ENCODE measurements at regions not wholly inside any gene's neighbourhood (a gene's known extent, or its start where the extent isn't known, plus 50 kb on each side); places are given as distances from the start of the nearest gene placed in this dataset.

DNA sequence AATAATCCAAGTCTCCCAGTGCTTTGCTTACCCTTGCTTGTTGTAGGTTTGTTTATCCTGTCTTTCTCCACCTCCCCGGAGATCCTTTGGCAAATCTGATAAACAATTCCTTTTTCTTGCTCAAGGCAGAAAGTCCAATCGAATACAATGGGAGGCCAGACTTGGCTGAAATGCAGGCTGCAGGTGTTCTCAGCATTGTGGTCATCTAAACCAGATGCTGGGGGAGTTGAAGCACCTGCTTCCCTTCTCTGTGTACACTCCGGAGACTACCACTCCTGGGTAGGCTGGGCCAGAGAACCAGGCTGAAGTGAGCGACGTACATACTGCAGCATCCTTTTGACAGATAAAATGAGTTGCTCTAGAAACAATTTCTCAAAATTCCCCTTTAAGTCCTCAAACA is 82.6 kb upstream of the PREP start:
- Histone ChIP-seq H3K36me3 (ENCODE audit: insufficient read depth, low read length) (no peaks in the 10 kb centered on the region), H3K4me1 (ENCODE audit: insufficient read depth, low read length, poor library complexity, severe bottlenecking) (peaks cover 5% of the 10 kb centered on the region), H2AFZ (ENCODE audit: low read length) (peak overlapping the region; percentile 33; the same call in 1 of the 2 replicates), H4K20me1 (ENCODE audit: insufficient read depth, low read length) (no peaks in the 10 kb centered on the region), H3K9me2 (ENCODE audit: insufficient read depth, low read length) (no peaks in the 10 kb centered on the region), H3K79me2 (ENCODE audit: insufficient read depth, low read depth, low read length) (no peaks in the 10 kb centered on the region), H3K9me3 (ENCODE audit: low read length) (no peaks in the 10 kb centered on the region), H3K27ac (ENCODE audit: low read depth, low read length, poor library complexity, severe bottlenecking) (no peak overlapping the region), H3K4me3 (ENCODE audit: low read depth, low read length, poor library complexity, severe bottlenecking) (no peak overlapping the region), H3K4me2 (ENCODE audit: low read length) (no peak overlapping the region; the same call in 1 of the 2 replicates)
- peak; percentile 70 for DNase-seq (ENCODE audit: low spot score)
- intact Hi-C loops (cut with micrococcal nuclease; ENCODE audit: unreplicated experiment) = loop anchor here (2.0 to 10.0 kb wide), 3 partner anchors 247 to 959 kb away; no protein-coding TSS in a partner anchor
- TF ChIP-seq, protein P1, sequence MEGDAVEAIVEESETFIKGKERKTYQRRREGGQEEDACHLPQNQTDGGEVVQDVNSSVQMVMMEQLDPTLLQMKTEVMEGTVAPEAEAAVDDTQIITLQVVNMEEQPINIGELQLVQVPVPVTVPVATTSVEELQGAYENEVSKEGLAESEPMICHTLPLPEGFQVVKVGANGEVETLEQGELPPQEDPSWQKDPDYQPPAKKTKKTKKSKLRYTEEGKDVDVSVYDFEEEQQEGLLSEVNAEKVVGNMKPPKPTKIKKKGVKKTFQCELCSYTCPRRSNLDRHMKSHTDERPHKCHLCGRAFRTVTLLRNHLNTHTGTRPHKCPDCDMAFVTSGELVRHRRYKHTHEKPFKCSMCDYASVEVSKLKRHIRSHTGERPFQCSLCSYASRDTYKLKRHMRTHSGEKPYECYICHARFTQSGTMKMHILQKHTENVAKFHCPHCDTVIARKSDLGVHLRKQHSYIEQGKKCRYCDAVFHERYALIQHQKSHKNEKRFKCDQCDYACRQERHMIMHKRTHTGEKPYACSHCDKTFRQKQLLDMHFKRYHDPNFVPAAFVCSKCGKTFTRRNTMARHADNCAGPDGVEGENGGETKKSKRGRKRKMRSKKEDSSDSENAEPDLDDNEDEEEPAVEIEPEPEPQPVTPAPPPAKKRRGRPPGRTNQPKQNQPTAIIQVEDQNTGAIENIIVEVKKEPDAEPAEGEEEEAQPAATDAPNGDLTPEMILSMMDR (conservative IDR thresholded peaks at IDR 0.05; ENCODE audit: low read length) = no peak
- TF ChIP-seq EZH2phosphoT487 (IDR thresholded peaks at IDR 0.05; ENCODE audit: borderline replicate concordance, low read depth, low read length) = no peak
- POLR2A ChIA-PET = no interaction called here
- no TSS peak for BruUV-seq (replicated peaks)
- CTCF ChIA-PET (ENCODE audit: unreplicated experiment) = no interaction called here

DNA sequence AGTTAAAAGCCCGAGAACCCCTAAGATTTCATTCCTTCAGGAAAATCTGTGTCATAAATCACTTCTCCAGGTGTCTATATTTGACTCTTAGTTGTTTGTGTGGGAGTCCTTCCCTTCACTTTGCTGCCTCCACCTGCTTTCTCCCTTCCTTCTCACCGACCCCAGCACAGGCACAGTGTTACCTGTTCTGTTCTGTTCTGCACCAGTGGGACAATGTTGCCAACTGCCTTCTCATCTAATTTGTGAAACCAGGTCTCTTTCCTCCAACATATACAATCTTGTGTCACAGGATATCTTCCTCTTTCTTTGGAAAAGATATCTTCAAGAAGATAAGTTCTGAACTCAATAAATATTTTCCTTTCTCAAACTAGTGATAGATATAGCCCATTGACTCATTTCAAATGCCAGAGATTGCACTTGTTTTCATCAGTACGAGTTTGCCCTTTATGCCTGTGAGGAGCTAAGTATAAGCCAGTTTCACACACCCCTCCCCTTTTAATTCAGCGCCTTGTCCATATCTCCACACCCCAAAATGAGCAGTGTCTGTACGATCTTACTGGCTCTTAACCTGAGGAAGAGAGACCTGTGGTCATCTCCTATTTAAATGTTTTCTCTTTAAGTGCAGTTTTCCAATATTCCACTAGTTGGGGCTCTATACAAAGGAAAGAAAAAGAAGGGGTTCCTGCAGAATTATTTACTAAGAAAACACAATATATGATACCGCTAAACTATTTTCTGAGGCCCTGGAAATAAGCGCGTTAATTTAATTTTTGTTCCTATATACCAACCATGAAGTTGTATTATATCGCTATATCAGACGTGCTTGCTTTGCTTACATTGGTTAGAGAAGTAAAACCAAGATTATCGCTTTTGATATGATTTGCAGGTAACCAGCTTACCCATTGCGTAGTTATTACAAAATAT is 81.6 kb upstream of the PREP start:
- H3K4me2 ChIP-seq (ENCODE audit: low read length) = no peak overlapping the region
- BruUV-seq (replicated peaks) = no TSS peak
- intact Hi-C loops (cut with micrococcal nuclease; ENCODE audit: unreplicated experiment) = loop anchor here (1.0 to 10.0 kb wide), 5 partner anchors 248 to 960 kb away; no protein-coding TSS in a partner anchor

More for the DNA sequence above, 81.6 kb upstream of the PREP start:
- TF ChIP-seq, protein P1 (conservative IDR thresholded peaks at IDR 0.05; ENCODE audit: low read length) = peak; percentile 98
- no peak for TF ChIP-seq EZH2phosphoT487 (IDR thresholded peaks at IDR 0.05; ENCODE audit: borderline replicate concordance, low read depth, low read length)
- DNase-seq (ENCODE audit: low spot score) = peak; percentile 50
- POLR2A ChIA-PET = interaction anchor here (0.6 kb wide), 1 partner anchor 26 kb away, joined by 4 read pairs; no protein-coding TSS in a partner anchor
- H3K36me3 ChIP-seq (ENCODE audit: insufficient read depth, low read length) = no peaks in the 10 kb centered on the region
- H3K4me3 ChIP-seq (ENCODE audit: low read depth, low read length, poor library complexity, severe bottlenecking) = no peak overlapping the region
- peaks cover 5% of the 10 kb centered on the region for H3K4me1 ChIP-seq (ENCODE audit: insufficient read depth, low read length, poor library complexity, severe bottlenecking)
- no peak overlapping the region for H3K27ac ChIP-seq (ENCODE audit: low read depth, low read length, poor library complexity, severe bottlenecking)
- no peaks in the 10 kb centered on the region for H4K20me1 ChIP-seq (ENCODE audit: insufficient read depth, low read length)
- CTCF ChIA-PET (ENCODE audit: unreplicated experiment) = no interaction called here
- no peaks in the 10 kb centered on the region for H3K79me2 ChIP-seq (ENCODE audit: insufficient read depth, low read depth, low read length)
- H2AFZ ChIP-seq (ENCODE audit: low read length) = no peak overlapping the region
- H3K9me2 ChIP-seq (ENCODE audit: insufficient read depth, low read length) = no peaks in the 10 kb centered on the region
- no peaks in the 10 kb centered on the region for H3K9me3 ChIP-seq (ENCODE audit: low read length)

Data from OCI-LY7 (cell line).